Amygdala (tissue), 56 donors: ENCODE measurements at regions not wholly inside any gene's neighbourhood (a gene's known extent, or its start where the extent isn't known, plus 50 kb on each side); places are given as distances from the start of the nearest gene placed in this dataset.

Source experiments
- DNase-seq, 56 donors: peaks; one replicate each; lab custom pipeline; 2025; lab: John Stamatoyannopoulos, UW

DNA sequence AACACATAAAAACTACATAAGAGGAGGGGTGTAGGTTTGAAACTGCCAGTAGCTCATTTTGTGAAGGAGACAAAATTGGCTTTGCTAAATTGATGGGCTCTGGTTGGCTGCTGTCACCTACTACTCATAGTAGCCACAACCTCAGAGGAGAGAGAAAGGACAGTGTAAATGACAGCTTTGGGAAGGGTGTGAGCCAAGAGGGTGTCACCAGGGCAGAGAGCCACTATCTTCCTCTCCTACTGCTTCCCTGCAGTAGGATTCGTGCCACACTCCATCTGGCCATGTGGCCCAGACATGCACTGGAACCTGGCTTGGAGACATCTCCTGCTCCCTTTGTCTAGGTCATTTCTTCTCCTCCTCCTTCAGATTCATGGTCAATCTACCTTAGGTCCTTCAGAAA is 455.9 kb downstream of the ENC1 start:
- no peak for DNase-seq

DNA sequence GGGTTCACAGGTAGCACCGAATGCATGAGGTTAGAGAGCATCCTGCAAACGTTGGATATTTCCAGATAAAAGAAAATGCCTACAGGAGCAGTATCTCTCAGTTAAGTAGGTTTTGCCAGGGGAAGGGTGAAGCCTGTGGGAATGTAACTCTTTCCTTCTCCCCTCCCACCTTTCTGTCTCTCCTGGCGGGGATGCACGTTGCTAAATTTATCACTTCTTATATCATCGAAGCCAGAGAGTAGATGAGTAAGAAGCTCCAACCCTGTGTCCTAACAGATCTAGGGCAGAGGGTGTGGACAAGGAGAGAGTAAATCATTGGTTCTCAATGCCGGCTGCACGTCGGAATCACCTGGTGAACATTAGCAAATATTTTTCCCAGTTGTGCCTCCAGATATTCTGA is 457.5 kb downstream of the ENC1 start:
- DNase-seq: no peak

DNA sequence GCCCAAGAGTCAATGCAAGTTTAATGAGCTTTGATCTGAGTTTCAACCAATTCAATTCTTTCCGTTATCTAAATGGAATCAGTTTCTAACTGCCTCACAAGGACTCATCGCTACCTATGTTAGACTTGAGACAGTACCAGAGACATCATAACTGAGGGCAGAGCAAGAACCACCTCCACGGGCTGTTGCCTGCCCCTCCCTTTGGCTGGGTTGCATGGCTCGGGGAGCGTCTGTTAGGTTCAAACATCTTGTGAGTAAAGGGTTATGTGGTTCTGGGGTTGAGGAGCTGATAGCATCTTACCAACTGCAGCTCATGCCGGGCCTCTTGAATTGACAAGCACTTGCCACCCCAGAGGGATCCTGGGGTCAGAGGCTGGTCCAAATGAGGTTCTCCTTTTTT is 457.9 kb downstream of the ENC1 start:
- DNase-seq: no peak

DNA sequence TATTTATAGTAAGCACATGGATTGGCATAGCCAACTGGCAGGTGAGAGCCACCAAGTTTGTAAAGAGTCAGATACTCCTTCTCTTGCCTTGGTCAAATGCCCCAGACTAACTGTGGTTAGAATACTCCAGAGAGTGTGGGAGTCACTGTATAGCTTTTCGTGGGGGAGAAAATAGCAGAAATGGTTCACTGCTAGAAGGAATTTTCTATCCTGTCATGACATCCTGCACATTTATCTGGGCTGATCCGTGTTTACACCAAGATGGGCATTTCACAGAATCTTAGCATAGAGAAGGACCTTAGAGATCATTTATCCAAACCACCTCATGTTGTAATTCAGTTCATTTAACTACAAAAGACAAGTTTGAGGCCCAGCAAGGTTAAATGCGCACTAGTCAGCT is 460.8 kb downstream of the ENC1 start:
- DNase-seq: no peak

DNA sequence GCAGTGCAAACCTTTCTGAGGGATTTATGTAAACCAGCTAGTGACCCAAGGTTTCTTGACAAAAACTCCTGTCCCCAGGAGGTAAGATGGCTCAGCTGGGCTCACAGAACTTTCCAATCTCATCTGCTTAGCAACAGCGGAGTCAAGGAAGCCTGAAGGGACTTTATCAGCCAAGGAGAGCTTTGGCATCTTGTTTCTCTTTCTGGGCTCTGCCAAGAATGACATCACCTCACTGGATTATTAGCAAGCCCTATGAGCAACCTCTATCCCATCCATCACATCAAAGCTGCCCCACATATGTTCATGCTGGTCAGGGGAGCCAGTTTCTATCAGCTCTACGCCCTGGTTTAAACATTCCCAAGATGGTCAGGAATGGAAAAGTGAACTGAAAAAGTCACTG is 461.3 kb downstream of the ENC1 start:
- no peak for DNase-seq

DNA sequence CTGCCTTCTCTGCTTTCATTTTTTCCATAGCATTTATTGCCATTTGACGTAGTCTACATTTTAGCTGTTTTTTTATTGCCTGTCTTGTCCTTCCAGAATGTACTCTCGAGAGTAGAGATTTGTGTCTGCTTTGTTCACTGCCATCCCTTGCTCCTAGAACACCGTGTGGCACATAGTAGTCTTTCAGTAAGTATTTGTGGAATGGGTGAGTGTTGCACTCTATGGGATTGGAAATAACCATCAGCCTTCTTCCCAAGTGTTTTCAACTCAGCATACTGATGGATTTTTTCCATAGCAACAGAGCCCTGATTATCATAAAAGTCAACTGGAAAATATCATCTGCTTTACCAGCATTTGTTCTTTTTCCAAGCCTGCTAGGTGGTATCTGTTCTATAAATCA is 462.6 kb downstream of the ENC1 start:
- no peak for DNase-seq

DNA sequence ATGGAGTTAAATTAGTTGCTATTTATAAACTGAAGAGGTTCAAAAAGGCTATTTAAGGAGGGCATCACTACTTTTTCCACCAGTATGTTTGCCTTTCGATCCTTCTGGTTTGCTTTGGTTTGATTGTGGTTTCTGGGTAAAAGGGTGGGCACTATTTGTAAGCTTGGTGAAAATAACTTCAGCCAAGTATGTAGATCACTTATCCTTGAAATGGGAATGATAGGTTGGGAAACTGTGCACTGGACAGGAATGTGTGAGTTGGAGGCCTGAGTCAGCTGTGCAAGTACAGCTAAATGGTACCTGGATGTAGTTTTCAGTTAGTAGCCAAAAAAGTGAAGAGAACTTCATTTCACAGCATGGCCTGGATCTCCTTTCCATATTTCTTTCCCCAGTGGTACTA is 466.2 kb downstream of the ENC1 start:
- no peak for DNase-seq

DNA sequence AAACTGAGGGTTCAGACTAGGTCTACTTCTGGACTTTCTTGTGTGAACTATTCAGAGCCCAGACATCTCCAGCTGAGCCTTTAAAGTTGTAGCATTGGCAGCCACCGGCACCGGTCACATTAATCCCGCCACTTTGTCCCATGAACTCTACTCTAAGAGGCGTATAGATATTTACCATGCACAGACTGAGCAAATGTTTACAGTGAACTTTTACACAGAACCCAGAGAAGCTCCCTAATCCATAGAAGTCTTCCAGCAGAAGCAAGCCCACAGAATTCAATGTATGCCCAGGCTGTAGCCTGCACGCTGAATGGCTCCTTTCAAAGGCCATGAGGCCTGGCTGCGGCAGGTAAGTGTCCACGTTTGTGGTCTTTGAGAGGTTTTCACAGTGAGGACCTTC is 466.9 kb downstream of the ENC1 start:
- no peak for DNase-seq

DNA sequence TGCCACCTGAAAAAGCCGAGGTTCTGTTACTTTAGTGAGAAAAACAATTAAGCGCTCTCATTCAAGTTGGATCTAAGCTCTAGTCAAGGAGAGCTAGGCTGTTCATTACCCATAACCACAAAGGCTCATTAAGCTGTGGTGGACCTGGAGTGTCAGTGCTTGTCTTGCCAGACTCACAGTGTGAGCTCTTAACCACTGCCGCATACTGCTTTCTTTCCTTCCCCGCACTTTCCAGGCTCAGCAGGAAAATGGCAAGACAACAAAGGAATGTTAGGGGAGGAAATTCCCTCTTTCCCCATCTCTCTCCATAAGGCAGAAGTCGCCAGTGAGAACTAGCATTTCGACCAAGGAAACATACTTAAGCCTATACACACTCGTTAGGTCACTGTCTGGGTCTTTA is 467.3 kb downstream of the ENC1 start:
- DNase-seq: no peak

DNA sequence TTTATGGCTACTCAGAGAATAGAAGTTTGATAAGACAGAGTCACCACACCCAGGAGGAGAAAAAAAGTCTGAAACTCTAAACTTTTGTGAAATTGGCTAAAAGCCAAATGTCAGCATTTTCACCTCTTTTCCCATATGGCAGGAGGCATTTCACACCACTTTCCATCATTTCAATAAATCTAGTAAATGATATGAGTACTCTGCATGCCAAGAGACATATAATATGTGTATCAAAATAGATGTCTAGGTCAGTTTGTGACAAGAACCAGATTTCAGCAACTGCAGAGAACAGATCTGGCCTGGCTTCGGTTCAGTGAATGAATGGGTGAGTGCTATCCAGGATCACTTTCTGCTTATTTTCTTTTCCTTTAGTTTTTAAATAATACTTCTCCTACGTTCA is 470.8 kb downstream of the ENC1 start:
- DNase-seq: no peak

DNA sequence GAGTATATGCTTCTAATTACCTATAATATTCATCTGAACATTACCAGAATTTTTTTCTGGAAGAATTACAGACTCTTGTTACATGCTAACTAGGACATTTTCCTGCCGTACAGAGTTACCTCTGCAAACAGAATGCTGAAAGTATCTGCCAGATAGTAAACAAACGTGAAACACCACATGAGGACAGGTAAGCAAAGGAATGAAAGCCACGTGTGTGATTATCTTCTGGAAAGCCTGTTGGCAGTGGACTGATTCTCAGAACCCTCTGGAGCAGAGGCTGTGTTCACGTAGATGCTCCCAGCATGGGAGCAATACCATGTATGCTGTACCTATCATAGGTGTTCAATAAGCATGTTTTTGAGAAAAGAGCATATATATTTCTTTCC is 472.6 kb downstream of the ENC1 start:
- no peak for DNase-seq

DNA sequence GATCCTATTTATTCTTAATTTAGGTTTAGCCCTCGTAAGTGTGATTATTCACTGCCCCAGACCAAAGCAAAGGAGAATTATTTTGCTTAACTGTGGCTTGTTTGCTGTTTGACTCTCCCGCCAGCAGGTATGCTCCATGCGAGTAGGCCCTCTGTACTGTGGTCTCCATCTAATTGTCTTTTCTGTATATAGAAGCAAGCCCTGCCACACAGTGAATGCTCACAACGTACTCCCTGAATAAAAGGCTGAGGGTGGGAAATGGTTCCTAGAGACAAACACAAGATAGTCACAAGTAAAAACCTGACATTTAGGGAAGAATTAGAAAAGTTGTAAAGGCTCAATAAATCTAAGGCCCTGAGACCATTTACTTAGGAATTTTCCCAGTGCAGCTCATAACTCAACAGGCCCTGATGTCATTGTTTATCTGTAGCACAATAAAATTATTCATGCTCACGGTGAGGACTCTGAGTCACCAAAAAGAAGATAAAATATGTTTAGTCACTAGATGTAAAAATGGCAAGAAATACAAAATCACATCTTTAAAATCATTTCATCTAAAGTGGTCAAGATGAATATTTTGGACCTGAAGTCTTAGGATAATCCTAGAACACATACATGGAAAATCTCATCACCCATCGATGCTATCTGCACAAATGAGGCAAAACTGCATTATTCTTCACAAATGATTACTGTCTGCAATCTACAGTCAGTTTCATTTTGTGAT is 473.2 kb downstream of the ENC1 start:
- DNase-seq: no peak

DNA sequence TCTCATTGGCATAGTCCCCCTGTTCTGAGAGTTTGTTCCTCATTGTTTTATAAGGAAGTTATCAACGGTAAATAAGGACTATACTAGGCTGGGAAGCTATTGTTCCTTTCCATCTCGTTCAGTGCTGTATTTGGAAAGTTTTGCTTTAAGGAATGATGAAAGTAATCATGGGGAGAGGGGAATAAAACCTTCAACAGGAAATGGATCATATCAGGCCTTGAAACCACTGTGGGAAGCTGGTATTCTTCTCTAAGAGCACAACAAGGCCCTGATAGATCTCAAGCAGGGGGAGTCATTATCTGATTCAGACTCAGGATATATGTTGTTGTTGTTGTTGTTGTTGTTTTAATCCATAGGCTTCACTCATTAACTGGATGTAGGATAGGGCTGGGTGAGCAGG is 474.5 kb downstream of the ENC1 start:
- no peak for DNase-seq

DNA sequence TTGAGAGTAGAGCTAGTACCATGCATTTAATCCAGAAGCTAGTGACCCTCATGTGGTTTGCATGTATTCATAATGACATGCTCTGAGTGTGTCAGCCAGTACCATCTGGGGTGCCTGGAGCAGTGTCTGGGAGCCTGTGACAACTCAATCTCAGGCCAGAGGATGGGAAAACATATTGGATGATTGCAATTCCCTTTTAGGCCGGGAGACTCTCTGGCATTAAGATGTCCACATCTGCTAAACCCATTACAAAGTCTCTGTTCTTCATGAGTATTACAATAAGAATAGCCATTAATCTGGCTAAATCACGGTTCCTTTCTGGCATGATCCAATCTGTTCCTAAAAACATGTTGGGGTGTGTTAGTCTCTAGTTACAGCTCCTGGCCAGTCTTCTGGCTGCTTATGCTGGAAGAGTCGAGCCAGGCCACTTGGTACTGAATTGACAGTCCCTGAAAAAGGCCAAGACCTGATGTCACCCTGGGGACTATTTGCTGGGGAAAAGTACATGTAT is 475.7 kb downstream of the ENC1 start:
- DNase-seq: no peak

DNA sequence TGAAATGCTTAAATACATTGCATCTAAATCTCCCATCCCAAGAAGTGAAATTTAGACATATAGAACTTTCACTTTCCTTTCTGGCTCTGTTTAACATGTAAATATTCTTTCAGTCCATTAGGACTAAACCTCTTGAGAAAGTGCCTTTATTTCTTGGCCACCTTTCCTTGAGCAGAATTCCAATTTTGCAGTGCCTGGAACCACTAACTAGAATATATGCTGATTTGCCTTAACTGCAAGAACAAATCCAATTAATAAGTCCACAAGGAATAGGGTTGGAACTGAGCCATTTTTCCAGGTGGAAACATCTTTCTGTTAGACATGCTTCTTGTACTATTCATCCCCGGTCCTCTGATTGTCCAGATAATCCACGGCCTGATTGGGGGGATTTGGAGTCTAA is 478.0 kb downstream of the ENC1 start:
- no peak for DNase-seq

DNA sequence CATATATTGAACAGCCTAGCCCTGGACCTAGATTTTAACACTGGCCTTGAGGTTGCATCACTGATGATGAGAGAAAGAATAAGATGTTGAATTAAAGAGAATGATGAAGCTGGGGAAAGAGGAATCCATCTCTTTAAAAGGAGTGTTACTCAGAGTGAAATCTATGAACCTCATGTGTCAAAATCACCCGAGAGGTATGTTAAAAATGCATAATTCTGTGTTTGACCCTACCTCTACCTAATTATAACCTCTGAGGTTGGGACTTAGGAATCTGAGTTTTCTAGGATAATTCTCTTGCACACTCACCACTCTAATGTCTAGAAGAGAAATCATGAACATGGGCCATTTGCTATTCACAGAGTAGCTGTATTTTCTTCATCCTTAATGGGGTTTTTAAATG is 479.4 kb downstream of the ENC1 start:
- no peak for DNase-seq

DNA sequence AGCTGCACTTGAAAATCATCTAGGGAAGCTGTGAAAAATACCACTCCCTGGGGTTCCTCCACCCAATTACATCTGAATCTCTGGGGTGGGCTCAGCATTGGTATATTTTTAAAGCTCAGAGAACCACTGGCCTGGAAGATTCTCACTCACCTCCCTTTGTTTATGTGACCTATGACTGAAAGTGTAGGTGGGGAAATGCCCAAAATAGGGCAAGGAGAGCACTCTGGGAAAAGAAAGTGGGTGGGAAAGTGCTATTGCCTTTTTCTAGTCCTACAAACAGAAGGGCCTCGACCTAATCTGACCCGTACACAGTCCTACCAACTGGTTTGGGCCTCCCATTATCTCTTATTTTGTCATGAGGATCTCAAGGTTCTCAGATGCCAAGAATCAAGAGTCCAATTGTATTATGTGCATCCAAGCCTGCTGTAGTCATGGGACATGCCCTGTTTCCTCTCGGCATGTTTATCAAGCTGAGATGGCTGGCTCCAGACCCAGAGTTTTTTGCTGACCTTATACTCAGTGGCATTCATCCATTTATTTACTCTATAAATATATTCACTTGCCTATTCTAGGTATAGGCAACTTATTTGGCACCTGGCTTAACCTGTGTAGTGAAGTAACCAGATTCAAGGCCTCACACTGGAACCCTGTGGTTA is 483.7 kb downstream of the ENC1 start:
- DNase-seq: no peak

DNA sequence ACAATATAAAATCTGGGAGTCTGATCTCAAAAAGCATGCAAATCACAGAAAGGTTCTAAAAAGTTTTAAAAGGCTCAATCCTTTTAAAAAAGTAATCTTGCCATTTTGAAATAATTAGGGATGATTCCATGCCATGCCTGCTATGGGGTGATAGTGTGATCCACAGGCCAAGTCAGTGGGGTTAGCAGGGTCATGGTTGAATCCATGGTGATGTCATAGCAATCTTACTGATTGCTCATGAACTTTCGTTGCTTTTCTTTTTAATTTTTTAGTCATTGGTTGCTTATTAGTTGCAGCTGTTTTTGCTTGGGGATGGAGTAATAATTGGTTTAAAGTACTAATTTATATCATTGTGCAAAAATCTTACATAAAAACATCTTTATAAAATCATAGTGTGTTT is 485.0 kb downstream of the ENC1 start:
- no peak for DNase-seq

DNA sequence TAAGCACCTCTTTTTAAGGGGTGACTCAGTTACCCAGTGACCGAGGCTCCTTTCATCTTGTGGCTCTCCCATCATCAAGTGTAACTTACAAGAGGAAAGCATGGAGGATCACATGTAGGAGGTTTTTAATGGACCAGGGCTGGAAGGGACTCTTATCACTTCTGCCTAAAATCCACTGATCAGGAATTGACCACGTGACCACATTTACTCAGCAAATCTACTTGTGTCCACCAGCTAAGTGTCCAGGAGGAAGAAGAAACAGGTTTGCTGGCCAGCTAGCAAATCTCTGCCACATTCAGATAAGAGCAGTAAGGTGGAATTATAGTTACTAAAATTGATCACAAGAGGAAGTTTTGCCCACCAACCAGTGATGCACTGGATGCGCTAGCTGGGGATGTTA is 486.0 kb downstream of the ENC1 start:
- DNase-seq: no peak

DNA sequence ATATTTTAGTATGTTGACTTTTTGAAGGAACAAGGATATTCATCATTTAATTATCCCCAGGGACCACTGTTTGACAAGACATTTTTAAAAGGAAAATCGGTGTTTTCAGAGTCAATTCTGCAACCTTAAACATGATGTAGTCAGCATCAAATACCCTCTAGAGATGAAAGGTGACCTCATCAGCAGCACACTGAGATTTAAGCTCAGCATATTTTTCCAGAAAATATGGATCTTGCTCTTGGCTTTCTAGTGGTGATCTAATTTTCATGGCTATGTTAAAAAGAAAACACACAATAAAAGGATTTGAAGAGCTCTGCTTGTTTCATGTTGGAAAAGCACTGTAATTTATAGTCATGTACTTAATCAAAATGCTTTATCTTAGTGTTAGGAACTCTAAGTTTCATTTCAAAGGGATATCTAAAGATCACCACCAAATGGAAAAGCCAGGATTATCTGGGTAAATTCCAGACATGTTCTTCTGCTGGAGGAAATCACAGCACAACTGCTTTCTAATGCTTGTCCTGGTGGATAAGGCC is 487.2 kb downstream of the ENC1 start:
- DNase-seq: no peak

DNA sequence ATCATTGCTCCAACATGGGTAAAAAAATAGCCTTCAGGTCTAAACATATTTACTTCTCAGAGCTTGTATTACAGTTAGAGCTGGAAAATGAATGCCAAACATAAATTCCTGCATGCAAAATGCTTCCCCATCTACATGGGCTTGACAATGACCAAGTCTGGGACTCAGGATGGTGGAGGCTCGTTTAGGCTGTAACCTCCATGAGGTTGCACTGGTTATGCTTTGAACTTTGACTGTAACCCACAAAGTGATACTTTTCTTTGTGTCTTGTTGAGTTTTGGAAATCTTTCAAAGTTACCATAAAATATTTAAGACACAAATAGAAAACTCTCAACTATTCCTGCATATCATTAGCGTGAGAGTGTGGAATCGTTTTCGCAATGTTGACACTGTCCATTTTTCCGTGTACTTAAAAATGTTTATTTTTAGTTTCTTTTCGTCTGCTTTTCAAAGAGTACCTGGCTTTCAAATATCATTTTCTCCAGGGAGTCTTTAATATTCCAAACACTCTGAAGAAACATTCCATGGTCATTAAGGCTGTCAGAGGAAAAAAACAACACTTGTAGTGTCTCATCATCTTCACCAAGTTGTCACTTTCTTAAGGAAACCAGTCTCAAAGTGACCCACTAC is 487.8 kb downstream of the ENC1 start:
- DNase-seq: no peak

DNA sequence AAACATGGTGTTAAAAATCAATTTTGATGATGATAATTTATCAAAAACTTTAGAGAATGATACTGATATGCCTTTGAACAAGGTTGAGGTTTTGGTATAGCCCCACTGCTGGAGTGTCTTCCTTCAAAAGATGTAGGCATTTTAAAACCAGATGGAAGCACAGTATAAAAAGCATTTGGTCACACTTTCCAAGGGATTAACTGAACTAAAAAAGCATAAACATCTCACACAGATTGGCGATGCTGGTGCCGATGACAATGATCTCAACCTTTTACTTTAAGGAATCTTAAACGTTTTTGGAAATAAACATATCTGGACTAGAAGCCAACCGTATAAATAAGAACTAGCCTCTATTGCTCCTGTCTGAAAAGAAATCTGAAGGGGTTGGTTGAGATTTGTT is 488.4 kb downstream of the ENC1 start:
- no peak for DNase-seq
